T-helper 1 cell treated with Interleukin-12 subunit alpha and Interleukin-12 subunit beta and Interleukin-4 antibody, amounts not matched to agents 30 ng/mL and 1 ng/mL, for 36 hours (primary cell): ENCODE measurements at regions not wholly inside any gene's neighbourhood (a gene's known extent, or its start where the extent isn't known, plus 50 kb on each side); places are given as distances from the start of the nearest gene placed in this dataset.
"Not testable (repeated sequence)": the region's sequence is repeated elsewhere in the genome, so short reads cannot be mapped to it uniquely, and the experiment has no call there.

Source experiments
- intact Hi-C: fragments of 100-400 bp; cut with micrococcal nuclease; formaldehyde crosslinking; loops from one replicate; pipeline ENCODE4 v1.15.1; 2024

DNA sequence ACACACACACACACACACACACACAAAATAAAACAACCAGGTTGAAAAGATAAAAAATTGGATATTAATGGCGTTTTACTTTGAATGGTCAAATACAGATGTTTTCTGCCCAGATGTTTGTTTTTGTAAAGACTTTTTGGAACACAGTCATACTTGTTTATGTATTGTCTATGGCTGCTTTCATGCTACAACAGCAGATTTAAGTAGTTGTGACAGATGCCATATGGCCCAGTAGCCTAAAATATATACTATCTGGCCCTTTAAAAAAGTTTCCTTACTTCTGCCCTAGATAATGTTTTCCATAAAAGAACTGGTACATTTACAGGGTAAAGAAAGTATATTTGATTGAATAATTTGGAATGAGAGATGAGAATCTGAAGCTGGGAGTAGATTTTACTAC is 1362.8 kb upstream of the SEL1L start:
- intact Hi-C loops = no loop called here

DNA sequence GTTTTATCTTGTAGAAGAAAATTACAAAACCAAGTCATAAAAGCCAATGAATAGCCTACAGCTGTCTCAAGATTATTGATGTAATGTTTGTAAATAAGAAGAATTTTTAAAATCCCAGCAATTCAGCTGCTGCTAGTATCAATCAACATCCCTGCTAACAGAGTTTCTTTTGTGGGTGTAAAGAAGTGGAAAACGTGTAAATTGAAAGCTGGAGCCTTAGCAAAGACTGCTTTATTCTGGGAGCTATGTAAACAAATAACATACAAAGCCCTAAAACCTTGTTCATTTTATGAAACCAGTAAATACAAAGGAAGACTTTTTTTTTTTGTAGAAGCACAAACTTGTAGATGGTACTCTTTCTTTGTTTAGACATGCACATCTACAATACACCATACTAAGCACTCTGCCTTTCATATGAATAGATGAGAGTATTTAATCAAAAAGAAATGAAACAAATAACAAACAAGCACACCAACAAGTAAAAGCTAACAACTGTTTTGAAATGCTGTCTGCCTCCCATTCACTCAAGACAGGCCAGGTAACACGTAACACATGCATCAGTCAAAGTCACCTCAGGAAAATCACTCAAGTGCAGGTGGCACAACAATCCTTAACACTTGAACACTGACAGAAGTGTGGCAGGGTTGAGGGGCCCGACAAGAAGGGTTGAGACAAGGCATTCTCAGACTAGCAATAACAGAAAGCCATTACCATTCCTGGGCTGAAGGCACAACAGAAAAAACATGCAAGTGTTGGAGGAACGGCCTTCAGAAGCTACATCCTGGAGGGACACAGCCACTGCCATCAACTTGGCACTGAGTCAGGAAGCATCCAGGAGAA is 1364.0 kb upstream of the SEL1L start:
- intact Hi-C loops = no loop called here

DNA sequence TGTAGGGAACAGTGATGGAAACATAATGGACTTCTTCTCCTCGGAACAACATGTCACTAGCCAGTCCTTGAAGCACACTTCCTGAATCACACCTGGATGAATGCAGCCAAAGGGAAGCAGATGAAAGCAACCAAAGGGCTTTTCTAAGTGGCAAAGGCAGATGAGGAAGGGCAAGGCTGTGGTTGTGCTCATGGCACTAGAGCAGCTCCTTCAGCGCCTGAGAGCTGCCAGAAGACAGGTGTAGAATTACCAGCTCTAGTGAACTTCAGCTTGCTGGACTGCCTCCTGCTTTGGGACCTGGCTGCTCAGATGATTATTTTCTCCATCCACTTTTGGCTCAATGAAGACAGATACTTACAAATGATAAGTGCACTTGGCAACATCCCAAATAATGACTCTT is 1372.1 kb upstream of the SEL1L start:
- intact Hi-C loops = no loop called here

DNA sequence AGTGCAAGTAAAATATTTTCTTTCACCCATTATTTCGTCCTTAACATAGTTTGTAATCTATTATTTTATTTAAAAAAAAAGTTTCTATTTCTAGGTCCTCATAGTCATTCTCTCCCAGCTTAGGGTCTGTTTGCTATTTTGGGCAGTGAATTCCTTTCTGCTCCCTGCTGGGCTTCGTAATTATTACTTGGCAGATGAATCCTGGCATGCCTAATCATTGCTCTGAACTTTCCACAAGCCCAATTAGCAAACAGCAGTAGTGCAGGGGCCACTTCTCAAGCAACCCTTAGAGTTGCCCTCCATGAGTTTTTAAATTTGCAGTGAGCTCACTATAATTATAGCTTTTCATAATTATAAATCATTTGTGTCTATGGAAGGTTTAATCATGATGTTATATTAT is 1378.3 kb upstream of the SEL1L start:
- intact Hi-C loops = no loop called here

DNA sequence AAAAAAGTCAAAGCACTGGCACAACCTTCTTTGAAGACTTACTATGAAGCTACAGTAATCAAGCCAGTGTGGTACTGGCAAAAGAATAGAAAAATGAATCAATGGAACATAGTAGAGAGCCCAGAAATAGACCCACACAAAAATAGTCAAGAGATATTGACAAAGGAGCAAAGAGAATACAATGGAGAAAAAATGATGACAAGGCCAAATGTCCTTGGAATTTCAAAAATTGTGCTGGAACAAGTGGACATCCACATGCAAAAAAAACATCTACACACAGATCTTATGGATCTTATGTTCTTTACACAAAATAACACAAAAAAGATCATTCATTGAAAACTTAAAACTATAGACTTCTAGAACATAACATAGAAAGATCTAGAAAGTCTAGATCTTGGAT is 1379.7 kb upstream of the SEL1L start:
- intact Hi-C loops = no loop called here

DNA sequence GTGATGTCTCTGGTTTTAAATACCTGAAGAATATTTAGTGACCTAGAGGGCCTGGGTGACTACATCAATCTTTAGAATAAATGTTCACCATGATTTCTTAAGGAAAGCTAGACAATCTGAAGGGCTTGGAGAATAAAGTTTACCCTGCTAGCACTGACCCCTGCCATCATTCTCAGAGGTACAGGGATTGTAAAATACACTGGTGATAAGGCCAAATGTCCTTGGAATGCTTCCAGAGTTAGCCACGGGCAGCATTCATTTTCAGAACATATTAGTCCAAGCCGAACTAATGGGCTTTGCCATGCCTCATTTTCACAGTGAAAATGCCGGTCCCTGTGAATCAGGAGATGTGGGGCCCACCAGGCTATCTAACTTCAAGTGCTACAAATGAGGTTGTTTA is 1381.7 kb upstream of the SEL1L start:
- intact Hi-C loops = no loop called here

DNA sequence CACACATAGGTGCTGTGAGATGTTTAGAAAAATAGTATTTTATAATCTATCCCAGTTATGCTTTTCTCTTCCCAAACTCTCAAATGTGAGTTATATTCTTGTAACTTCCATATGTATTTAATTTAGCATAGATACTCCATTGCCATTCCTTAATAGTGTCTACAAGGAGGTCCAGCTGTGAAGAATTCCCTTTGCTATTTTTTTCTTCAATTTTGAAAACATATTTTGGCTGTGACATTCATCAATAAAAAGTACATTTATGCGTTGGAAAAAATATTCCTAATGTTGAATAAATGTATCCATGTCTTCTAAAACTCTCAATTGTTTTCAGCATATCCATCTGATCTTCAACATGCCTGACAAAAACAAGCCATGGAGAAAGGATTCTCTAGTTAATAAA is 1402.0 kb upstream of the SEL1L start:
- intact Hi-C loops = no loop called here

DNA sequence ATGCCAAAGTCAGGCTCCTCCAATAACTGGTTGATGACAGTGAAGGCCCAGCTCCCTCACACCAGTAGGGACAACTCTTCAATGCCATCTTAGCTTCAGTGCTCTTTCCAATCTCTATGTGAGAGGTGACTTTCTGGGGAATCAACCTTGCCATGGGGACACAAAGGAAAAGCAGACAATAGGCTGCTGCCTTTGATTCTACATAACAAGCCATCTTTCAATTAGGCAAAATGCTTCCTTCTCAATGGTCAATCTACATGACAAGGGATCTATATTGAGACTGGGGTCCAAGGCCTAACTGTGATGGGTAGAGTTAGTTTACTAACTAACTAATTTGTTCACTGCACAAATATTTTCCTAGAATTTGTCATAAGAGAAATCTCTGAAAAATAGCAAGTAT is 1417.5 kb upstream of the SEL1L start:
- intact Hi-C loops = no loop called here

DNA sequence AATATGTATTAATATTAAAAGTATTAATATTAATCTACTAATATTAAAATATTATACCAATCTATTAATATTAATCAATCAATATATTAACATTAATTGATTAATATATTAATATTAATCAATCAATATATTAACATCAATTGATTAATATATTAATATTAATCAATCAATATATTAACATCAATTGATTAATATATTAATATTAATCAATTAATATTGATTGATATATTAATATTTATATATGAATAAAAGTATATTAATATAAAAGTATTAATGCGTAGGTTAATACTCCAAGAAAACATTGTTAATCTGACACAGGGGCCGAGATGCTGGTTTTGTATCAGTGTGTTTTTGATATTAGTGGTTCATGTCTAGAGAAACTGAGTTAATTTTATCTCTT is 1430.1 kb upstream of the SEL1L start:
- intact Hi-C loops = no loop called here

DNA sequence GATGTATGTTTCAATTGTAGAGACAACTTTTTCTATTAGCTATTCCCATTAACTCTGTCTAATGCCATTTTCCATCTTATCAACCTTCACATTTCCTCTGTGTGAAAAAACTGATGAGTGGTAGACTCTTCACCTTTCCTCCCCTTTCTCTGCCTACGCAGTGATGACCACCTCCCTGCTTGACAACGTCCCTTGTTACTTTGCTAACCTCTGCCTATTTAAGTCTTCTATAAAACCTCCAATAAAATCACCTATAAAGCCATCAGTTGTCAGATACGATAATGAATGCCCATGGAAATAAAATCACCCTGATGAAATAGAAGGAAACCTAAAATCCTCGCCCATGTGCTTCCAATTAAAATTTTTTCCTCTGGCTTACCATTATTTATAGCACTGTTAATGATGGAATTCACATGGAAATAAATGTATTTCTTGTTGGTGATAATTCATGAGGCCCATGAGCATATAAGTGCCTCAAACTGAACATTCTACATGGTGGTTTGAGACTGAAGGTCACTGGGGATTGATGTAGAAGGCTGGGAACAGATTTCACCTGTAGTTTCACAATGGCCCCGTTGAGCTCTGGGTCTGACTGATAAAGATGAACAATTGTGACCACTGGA is 1454.0 kb upstream of the SEL1L start:
- intact Hi-C loops = no loop called here

DNA sequence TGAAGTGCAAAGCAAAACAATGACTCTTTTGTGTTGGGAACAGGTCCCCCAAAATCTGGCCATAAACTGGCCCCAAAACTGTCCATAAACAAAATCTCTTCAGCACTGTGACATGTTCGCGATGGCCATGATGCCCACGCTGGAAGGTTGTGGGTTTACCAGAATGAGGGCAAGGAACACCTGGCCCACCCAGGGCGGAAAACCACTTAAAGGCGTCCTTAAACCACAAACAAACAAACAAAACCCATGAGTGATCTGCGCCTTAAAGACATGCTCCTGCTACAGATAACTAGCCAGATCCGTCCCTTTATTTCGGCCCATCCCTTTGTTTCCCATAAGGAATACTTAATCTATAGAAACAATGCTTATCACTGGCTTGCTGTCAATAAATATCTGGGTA is 1460.9 kb upstream of the SEL1L start:
- intact Hi-C loops = not testable (repeated sequence)

DNA sequence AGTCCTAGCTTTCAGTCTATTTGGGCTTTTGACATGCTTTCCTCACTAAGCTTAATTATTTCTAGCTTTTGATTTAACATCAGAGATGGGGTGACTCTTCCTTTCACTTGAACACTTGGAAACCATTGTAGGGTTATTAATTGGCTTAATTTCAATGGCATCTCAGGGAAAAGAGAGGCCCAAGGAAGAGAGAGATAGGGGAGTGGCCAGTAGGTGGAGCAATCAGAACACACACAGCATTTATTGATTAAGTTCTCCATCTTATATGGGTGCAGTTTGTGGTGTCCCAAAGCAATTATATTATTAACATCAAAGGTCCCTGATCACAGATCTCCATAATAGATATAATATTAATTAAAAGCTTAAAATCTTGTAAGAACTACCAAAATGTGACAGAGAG is 1466.1 kb upstream of the SEL1L start:
- intact Hi-C loops = no loop called here

DNA sequence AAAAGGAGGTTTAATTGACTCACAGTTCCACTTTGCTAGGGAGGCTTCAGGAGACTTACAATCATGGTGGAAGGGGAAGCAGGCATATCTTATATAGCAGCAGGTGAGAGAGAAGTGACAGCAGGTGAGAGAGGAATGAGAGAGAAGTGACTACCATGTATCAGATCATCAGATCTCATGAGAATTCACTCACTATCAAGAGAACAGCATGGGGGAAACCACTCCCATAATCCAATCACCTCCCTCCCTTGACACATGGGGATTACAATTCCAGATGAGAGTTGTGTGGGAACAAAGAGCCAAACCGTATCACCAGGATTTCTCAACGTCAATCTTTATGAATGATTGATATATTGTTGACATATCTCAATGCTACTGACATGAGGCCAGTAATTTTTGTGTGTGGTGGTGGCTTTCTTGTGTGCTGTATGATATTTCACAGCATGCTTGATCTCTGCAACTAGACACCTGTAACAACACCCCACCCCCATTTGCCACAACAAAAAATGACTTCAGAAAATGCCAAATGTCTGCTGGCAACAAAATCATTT is 1470.9 kb upstream of the SEL1L start:
- intact Hi-C loops = no loop called here

DNA sequence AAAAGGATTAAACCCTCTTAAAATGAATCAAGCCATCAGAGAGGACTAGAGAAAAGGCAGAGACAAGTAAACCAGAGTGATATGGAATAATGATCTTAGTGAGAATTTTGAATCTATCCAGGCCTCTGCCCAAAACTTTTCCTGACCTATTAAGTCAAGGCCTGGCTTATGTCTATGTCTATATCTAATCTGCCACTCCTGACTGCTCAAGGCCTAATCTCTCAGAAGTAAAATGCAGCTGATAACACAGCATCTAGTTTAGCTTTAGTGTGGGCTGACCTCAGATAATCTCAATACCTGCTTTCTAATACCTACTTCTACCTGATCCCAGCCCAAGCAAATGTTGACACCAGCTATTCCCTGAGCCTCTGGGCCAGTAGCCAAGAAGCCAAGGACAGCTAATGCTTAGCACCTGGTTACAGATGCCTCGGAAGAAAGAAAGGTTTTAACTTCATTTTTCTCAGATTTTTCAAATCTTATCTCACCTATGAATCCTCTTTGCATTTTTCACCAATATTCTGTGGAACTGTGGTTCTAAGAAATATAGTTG is 1472.5 kb upstream of the SEL1L start:
- intact Hi-C loops = no loop called here

DNA sequence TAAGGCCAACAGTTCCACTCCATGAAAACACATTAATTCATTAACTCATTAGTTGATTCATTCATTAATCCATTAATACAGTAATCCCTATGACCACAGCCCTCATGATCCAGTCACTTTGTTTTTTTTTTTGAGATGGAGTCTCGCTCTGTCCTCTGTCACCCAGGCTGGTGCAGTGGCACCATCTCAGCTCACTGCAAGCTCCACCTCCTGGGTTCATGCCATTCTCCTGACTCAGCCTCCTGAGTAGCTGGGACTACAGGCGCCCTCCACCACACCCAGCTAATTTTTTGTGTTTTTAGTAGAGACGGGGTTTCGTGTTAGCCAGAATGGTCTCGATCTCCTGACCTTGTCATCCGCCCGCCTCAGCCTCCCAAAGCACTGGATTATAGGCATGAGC is 1473.4 kb upstream of the SEL1L start:
- intact Hi-C loops = not testable (repeated sequence)

DNA sequence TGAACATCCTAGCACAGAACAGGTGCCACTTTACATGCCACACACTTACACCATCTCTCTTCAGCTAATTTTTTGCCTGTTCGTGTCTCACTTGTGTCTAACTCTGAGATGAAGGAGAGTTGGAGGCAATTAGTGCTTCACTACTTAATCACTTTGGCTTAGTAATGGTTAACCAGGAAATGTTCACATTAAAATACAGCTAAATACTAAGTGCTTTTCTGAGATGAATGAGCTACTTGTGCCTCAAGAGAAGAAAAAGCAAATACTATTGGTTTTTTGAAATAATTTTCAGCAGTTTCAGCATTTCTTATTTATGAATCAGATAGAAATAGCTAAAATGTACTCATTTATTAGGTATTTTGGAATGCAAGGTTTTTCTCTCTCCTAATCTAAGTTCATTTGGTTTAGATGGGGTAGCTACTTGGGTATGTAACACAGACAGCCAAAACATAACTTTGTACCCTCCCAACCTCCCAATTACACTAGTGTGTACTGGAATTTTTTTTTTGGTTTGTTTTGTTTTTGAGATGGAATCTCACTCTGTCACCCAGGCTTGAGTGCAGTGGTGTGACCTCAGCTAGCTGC is 1474.1 kb upstream of the SEL1L start:
- intact Hi-C loops = no loop called here

DNA sequence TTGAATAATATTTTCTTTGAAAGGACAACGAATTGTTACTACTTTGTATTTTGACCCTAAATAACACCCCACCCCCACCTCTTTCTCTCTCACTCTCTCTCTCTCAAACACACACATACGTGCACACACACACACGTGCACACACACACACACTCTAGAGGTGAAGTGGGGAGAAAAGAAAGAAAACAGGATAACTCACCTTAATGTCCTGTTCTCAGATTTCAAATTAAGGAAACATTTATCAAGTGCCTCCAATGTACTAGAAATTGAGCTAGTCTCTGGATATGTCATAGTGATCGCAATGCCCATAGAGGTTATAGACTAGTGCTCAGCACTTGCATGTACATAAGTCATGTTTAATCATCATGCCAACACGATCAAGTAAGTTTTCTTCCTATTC is 1483.6 kb upstream of the SEL1L start:
- intact Hi-C loops = no loop called here

DNA sequence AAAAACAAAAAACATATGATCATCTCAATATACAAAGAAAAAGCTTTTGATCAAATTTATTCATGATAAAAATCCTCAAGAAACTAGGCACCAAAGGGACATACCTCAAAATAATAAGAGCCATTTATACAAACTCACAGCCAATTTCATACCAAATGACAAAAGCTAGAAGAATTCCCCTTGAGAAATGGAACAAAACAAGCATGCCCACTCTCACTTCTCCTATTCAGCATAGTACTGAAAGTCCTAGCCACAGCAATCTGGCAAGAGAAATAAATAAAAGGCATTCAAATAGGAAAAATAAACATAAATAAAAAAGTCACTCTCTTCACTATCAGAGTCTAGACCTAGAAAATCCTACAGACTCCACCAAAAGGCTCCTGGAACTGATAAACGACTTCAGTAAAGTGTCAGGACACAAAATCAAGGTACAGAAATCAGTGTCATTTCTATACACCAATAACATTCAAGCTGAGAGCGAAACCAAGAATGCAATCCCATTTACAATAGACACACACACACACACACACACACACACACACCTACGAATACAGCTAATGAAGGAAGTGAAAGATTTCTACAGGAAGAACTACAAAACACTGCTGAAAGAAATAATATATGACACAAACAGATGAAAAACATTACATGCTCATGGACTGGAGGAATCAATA is 1486.2 kb upstream of the SEL1L start:
- intact Hi-C loops = no loop called here

DNA sequence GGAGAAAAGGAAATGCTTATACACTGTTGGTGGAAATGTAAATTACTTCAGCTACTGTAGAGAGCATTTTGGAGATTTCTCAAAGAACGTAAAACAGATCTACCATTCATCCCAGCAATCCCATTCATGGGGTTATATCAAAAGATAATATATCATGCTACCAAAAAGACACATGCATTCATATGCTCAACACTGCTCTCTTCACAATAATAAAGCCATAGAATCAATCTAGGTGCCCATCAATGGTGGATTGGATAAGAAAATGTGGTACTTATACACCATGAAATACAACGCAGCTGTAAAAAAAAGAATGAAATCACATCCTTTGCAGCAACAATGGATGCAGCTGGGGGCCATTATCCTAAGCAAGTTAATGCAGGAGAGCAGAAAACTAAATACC is 1487.7 kb upstream of the SEL1L start:
- intact Hi-C loops = no loop called here

DNA sequence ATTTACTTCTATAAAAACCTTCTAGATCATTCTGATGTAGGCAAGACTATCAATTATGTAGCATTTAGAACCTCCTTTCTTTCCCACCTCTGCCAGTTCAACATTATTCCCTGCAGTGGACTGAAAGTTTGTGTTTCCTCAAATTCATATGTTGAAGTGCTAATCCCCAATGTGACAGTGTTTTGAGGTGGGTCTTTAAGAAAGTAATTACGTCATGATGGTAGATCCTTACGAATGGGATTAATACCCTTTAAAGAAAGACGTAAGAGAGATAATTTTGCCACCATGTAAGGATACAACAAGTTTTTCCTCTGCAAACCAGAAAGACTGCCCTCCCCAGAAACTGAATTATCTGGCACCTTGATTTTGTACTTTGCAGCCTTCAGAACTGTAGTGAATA is 1489.7 kb upstream of the SEL1L start:
- intact Hi-C loops = no loop called here

DNA sequence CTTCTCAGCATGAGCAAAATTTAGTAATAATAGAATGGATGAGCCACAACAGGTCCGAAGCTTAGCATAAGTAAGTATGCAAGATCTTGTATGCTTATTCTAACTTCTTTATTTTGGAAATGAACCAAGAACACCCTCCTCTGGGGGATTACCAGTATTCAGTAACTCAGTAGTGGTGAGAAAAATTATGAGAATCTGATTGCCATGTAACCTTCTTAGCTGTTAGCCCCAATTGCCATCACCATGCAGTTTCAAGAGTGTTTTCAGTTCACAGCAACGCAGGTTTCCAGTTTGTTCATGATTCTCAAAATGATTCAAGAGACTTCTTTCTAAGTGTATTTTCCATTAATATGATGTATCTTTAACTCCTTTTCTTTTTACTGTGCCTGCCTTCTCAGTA is 1507.6 kb upstream of the SEL1L start:
- intact Hi-C loops = no loop called here

DNA sequence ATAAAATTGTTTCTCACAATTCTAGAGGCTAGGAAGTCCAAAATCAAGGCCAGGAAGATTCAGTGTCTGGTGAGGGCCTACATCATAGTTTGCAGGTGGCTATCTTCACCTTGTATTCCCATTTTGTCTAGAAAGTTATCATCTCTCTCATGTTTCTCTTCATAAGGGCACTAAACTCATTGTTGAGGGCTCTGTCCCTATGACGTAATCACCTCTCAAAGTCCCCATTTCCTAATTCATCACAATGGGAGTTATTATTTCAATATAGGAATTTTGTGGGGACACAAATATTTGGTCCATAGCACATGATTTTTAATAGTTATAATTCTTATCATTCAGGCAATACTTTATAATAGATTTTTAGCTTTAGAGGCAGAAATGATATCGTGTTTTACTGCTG is 1509.2 kb upstream of the SEL1L start:
- intact Hi-C loops = no loop called here
